ENCODE measurements at regions not wholly inside any gene's neighbourhood (a gene's known extent, or its start where the extent isn't known, plus 50 kb on each side); places are given as distances from the start of the nearest gene placed in this dataset.

- TF ChIP-seq EZH2phosphoT487 (conservative IDR thresholded peaks at IDR 0.05; ENCODE audit: low read length) = no peak
- TF ChIP-seq CTCF (IDR thresholded peaks at IDR 0.05; ENCODE audit: insufficient read depth, low read length, poor library complexity, severe bottlenecking) = no peak
Observed at GRCh38 chr13:78177306-78177705, 258.7 kb upstream of the EDNRB start.
